ENCODE measurements at regions not wholly inside any gene's neighbourhood (a gene's known extent, or its start where the extent isn't known, plus 50 kb on each side); places are given as distances from the start of the nearest gene placed in this dataset.
"Not testable (repeated sequence)": the region's sequence is repeated elsewhere in the genome, so short reads cannot be mapped to it uniquely, and the experiment has no call there.

DNA sequence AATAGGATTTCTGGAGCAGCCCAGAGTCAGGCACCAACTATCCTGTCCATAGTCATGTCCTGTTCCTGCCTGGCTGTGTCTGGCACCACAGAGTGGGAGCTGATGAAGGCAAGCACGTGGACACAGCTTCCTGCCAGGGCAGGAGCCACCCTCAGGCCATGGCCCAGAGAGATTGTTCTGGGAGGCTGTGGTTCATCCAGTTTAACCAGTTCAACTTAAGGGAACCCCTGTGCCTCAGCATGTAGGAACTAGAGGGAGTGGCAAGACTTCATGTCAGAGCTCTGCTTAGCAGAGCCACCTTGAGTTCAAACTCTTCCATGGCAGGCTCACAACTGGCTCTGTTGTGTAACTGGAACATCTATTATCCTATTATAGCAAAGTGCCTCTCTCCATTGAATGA is 73.2 kb upstream of the NCKAP5 start:
- peak; percentile 46 for DNase-seq (ENCODE audit: low read depth)
- no peak overlapping the region for H3K4me3 ChIP-seq (ENCODE audit: low read depth, low read length)
- TF ChIP-seq, protein P1, sequence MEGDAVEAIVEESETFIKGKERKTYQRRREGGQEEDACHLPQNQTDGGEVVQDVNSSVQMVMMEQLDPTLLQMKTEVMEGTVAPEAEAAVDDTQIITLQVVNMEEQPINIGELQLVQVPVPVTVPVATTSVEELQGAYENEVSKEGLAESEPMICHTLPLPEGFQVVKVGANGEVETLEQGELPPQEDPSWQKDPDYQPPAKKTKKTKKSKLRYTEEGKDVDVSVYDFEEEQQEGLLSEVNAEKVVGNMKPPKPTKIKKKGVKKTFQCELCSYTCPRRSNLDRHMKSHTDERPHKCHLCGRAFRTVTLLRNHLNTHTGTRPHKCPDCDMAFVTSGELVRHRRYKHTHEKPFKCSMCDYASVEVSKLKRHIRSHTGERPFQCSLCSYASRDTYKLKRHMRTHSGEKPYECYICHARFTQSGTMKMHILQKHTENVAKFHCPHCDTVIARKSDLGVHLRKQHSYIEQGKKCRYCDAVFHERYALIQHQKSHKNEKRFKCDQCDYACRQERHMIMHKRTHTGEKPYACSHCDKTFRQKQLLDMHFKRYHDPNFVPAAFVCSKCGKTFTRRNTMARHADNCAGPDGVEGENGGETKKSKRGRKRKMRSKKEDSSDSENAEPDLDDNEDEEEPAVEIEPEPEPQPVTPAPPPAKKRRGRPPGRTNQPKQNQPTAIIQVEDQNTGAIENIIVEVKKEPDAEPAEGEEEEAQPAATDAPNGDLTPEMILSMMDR (conservative IDR thresholded peaks at IDR 0.05; ENCODE audit: low read depth, low read length) = peak; percentile 33

DNA sequence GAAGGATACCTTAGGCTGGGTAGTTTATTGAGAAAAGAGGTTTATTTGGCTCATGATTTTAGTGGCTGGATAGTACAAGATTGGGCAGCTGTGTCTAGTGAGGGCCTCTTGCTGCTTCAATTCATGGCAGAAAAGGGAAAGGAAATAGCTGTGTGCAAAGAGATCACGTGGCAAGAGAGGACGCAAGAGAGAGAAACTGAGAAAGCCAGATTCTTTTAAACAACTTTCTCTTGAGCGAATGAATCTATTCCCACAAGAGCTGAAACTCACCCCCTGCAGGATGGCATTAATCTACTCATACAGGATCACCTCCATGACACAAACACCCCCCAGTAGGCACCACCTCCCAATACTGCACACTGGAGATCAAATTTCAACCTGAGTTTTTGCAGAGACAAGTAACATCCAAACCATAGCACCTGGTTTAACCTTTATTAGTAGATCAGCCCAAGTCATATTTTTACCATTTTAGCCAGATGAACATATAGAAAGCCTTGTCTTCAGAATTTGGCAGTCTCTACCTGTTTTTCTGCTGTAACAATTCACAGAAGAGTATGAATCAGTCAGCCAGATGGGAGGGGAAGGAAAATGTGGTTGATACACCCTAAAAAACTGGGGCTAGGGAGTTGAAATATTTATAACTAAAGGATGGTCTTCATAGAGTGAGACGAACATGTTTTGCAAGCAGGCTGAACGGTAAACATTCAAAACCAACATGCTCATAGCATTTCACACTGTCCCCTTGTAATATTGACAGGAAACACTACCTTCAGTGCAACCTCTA is 73.9 kb upstream of the NCKAP5 start:
- H3K4me3 ChIP-seq (ENCODE audit: low read depth, low read length) = no peak overlapping the region
- TF ChIP-seq, protein P1 (conservative IDR thresholded peaks at IDR 0.05; ENCODE audit: low read depth, low read length) = no peak
- no peak for DNase-seq (ENCODE audit: low read depth)

DNA sequence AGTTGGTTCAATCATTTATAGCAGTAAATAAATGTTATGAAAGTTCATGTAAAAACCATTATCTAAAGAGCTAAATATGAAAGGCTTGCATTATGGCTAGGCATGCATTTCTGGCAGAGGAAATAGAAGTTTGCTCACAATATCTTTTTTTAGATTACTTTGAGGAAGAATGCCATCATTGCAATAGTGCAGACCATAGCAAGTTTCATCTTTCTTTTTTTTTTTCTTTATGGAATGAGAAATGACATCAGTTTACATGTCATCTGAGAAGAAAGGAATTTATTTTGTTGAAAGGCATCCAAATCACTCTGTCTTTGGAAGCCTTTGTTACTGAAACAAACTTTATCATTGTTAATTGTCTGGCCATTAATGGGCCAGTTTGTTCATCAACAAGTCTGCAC is 74.5 kb upstream of the NCKAP5 start:
- TF ChIP-seq, protein P1 (conservative IDR thresholded peaks at IDR 0.05; ENCODE audit: low read depth, low read length) = no peak
- peak; percentile 71 for DNase-seq (ENCODE audit: low read depth)
- no peak overlapping the region for H3K4me3 ChIP-seq (ENCODE audit: low read depth, low read length)

DNA sequence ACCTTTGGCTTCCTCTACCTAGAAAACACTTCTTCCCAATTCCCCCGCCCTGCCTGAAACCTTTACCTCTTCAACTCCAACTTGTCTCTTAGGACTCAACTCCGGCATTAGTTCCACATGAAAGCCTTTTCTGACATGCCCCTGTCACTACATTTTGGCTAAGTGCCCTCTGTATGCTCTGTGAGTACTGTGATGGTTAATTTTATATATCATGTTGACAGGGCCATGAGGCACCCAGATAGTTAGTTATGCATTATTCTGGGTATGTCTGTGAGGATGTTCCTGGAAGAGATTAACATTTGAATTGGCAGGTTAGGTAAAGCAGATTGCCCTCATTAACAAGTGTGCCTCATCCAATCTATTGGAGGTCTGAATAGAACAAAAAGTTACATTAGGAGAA is 75.6 kb upstream of the NCKAP5 start:
- TF ChIP-seq, protein P1 (conservative IDR thresholded peaks at IDR 0.05; ENCODE audit: low read depth, low read length) = no peak
- DNase-seq (ENCODE audit: low read depth) = no peak

DNA sequence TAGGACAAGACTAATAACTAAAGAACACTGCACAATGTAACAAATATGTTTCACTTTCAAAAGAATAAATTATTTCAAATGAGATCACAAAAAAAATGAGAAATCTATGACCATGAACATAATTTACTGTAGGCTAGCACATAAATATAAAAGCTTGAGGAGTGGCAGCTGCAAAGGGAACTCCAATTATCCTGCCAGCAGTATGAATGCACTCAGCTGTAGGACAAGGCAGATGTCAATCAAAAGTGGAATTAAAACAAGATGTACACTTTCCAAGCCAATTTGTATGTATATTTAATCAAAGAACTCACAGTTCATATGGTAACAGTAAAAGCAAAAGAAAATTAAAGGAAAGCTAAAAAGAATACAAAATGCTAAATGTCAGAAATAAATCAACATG is 76.6 kb upstream of the NCKAP5 start:
- no peak for DNase-seq (ENCODE audit: low read depth)
- no peak overlapping the region for H3K4me3 ChIP-seq (ENCODE audit: low read depth, low read length)
- TF ChIP-seq, protein P1 (conservative IDR thresholded peaks at IDR 0.05; ENCODE audit: low read depth, low read length) = no peak

More for the DNA sequence above, 75.6 kb upstream of the NCKAP5 start:
- no peak overlapping the region for H3K4me3 ChIP-seq (ENCODE audit: low read depth, low read length)

DNA sequence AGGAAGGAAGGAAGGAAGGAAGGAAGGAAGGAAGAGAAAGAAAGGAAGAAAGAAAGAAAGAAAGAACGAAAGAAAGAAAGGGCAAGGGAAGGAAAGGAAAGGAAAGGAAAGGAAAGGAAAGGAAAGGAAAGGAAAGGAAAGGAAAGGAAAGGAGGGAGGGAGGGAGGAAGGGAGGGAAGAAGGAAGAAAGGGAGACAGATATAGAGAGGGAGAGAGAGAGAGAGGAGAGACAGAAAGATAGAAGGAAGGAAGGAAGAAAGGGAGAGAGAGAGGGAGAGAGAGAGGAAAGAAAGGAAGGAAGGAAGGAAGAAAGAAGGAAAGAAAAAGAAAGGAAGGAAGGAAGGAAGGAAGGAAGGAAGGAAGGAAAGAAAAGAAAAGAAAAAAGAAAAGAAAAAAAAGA is 79.1 kb upstream of the NCKAP5 start:
- not testable (repeated sequence) for H3K4me3 ChIP-seq (ENCODE audit: low read depth, low read length); DNase-seq (ENCODE audit: low read depth)

DNA sequence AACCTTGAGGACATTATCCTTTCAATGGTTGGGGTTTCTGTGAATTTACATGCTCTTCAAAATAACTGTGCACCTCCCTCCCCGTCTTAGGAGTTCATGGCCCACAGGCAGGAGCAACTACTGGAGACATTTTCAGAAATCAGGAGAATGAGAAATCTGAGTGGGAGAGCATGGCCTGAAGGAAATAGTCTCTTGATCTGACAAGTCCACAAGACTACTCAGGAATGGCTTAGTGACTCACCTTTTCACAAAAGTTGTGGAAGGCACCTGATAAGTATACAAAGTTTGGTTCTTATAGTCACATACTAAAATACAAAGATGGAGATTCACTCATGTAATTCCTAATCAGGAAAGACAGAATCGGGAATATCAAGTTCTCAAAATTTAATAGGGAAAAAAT is 83.6 kb upstream of the NCKAP5 start:
- no peak for DNase-seq (ENCODE audit: low read depth)
- H3K4me3 ChIP-seq (ENCODE audit: low read depth, low read length) = no peak overlapping the region
- TF ChIP-seq, protein P1 (conservative IDR thresholded peaks at IDR 0.05; ENCODE audit: low read depth, low read length) = no peak
